B cell (primary cell): ENCODE measurements at regions not wholly inside any gene's neighbourhood (a gene's known extent, or its start where the extent isn't known, plus 50 kb on each side); places are given as distances from the start of the nearest gene placed in this dataset.

ENCODE experiments used
- ATAC-seq: fragments of 200-7000 bp; cut with Tn5 transposase; one replicate; pipeline ENCODE4 v1.10.0; 2021; ENCODE audit warnings: low read depth, mild to moderate bottlenecking, moderate number of reproducible peaks, moderate library complexity
- CTCF ChIA-PET: fragments of 350-600 bp; sonication (Branson Sonifier 250); formaldehyde crosslinking; loops from one replicate; lab custom pipeline; 2021; ENCODE audit warnings: antibody characterized with exemption, inconsistent platforms; lab: Charles Lee
- POLR2A ChIA-PET: fragments of 350-600 bp; sonication (Branson Sonifier 250); formaldehyde crosslinking; loops from one replicate; lab custom pipeline; 2021; ENCODE audit warnings: antibody characterized with exemption; lab: Charles Lee
- DNase-seq: peaks from one replicate; pipeline ENCODE4 v3.0.0; 2013
- H2AFZ ChIP-seq: 2 replicates; pipeline ENCODE4 v1.6.1; 2012; ENCODE audit warnings: mild to moderate bottlenecking, low read depth, low read length; ENCODE audit not compliant: insufficient read depth, poor library complexity, severe bottlenecking
- H3K27ac ChIP-seq, 2 donors: 1 replicate in 1 of 2; 2 replicates in 1 of 2; pipeline ENCODE4 v1.5.1; 2012 to 2013; ENCODE audit warnings: low read length in 2 of 2, mild to moderate bottlenecking in 2 of 2, moderate library complexity in 1 of 2
- H3K27me3 ChIP-seq, 4 experiments: fragments of 200-600 bp in 1 of 4; sonication (generic) in 1 of 4; replicated peaks in 1 of 4; 1 replicate in 2 of 4; 2 replicates in 2 of 4; pipeline versions ENCODE4 v1.6.1 to v1.7.0; 2013 to 2016; ENCODE audit warnings: low read length in 3 of 4, mild to moderate bottlenecking in 2 of 4, mixed read lengths in 1 of 4, moderate library complexity in 1 of 4; ENCODE audit not compliant: insufficient read depth in 4 of 4, control insufficient read depth in 3 of 4; ENCODE audit errors: control extremely low read depth in 1 of 4
- H3K36me3 ChIP-seq, 2 experiments: replicated peaks in 1 of 2; 1 replicate in 1 of 2; 2 replicates in 1 of 2; pipeline versions ENCODE4 v1.6.1 to v1.7.1; 2013; ENCODE audit warnings: low read length in 1 of 2; ENCODE audit not compliant: insufficient read depth in 2 of 2, control insufficient read depth in 1 of 2; ENCODE audit errors: control extremely low read depth in 1 of 2, extremely low read depth in 1 of 2
- H3K4me1 ChIP-seq, 2 donors: fragments of 200-600 bp in 1 of 2; sonication (generic) in 1 of 2; 1 replicate in 1 of 2; 2 replicates in 1 of 2; pipeline versions ENCODE4 v1.5.1 to v1.6.1; 2013 to 2017; ENCODE audit warnings: low read length in 2 of 2; ENCODE audit not compliant: control insufficient read depth in 2 of 2, insufficient read depth in 2 of 2
- H3K4me2 ChIP-seq: replicated peaks from 2 replicates; pipeline ENCODE3; 2012; ENCODE audit warnings: mild to moderate bottlenecking, low read depth, low read length; ENCODE audit not compliant: poor library complexity, severe bottlenecking
- H3K4me3 ChIP-seq, 5 experiments: fragments of 200-600 bp in 1 of 5; sonication (generic) in 1 of 5; 1 replicate in 3 of 5; 2 replicates in 2 of 5; pipeline versions ENCODE4 v1.5.1 to v1.7.0; 2011 to 2016; ENCODE audit warnings: low read length in 4 of 5, mild to moderate bottlenecking in 4 of 5, low read depth in 2 of 5, control low read depth in 1 of 5, moderate library complexity in 1 of 5; ENCODE audit not compliant: insufficient read depth in 1 of 5; ENCODE audit errors: control extremely low read depth in 1 of 5, extremely low read depth in 1 of 5
- H3K79me2 ChIP-seq: fragments of 200-600 bp; sonication (generic); one replicate; pipeline ENCODE4 v1.6.0; 2016; ENCODE audit warnings: low read length; ENCODE audit not compliant: control insufficient read depth, insufficient read depth
- H3K9ac ChIP-seq: fragments of 200-600 bp; sonication (generic); 2 replicates; pipeline ENCODE4 v1.6.1; 2017; ENCODE audit warnings: mild to moderate bottlenecking, low read length, moderate library complexity
- H3K9me3 ChIP-seq, 3 donors: one replicate each; pipeline versions ENCODE4 v1.6.1 to v1.7.1; 2013; ENCODE audit warnings: low read length in 2 of 3; ENCODE audit not compliant: control insufficient read depth in 2 of 3, insufficient read depth in 1 of 3; ENCODE audit errors: control extremely low read depth in 1 of 3
- H4K20me1 ChIP-seq: 2 replicates; pipeline ENCODE4 v1.6.0; 2012; ENCODE audit warnings: mild to moderate bottlenecking, low read length; ENCODE audit not compliant: insufficient read depth, control insufficient read depth, poor library complexity, severe bottlenecking
- H3K27ac Mint-ChIP-seq: one replicate; pipeline ENCODE4 v1.8.0; 2021; ENCODE audit warnings: mixed read lengths
- H3K27me3 Mint-ChIP-seq: one replicate; pipeline ENCODE4 v1.8.0; 2021; ENCODE audit warnings: mixed read lengths
- H3K4me1 Mint-ChIP-seq: one replicate; pipeline ENCODE4 v1.8.0; 2021; ENCODE audit warnings: mixed read lengths
- H3K4me3 Mint-ChIP-seq: one replicate; pipeline ENCODE4 v1.8.0; 2021; ENCODE audit warnings: mixed read lengths
- H3K9me3 Mint-ChIP-seq: one replicate; pipeline ENCODE4 v1.8.0; 2022; ENCODE audit warnings: mixed read lengths; ENCODE audit not compliant: insufficient read depth
- CTCF ChIP-seq: fragments of 200-600 bp; IDR thresholded peaks from one replicate; pipeline ENCODE4 v1.8.0; 2022; ENCODE audit warnings: antibody characterized with exemption, mild to moderate bottlenecking
- EZH2 ChIP-seq: IDR thresholded peaks from 2 replicates; pipeline ENCODE4 v1.6.1; 2012; ENCODE audit warnings: borderline replicate concordance, low read depth, mild to moderate bottlenecking, moderate library complexity, low read length; ENCODE audit not compliant: insufficient read depth, poor library complexity, severe bottlenecking
- WGBS: methylation state at CpG from one replicate; pipeline ENCODE4 v1.1.5; 2013; ENCODE audit warnings: missing lambda C conversion rate; ENCODE audit not compliant: insufficient coverage; 5-methylcytosine and 5-hydroxymethylcytosine counted together
- intact Hi-C: fragments of 100-400 bp; cut with micrococcal nuclease; formaldehyde crosslinking; loops from one replicate; pipeline ENCODE4 v1.10.0; 2022

- Histone ChIP-seq H3K36me3 (no peaks in the 10 kb centered on the region), H2AFZ (no peak overlapping the region), H3K27ac (no peak overlapping the region), H3K4me2 (no peak overlapping the region), H3K27me3 (no peaks in the 10 kb centered on the region), H3K9ac (no peak overlapping the region), H3K4me1 (no peaks in the 10 kb centered on the region), H3K4me3 (no peak overlapping the region), H3K79me2 (no peaks in the 10 kb centered on the region), H3K9me3 (peaks cover 0 to under 1% (median 0%) of the 10 kb centered on the region in 3 donors), H4K20me1 (no peaks in the 10 kb centered on the region)
- ATAC-seq (no peak), DNase-seq (no peak)
- H3K27me3 Mint-ChIP-seq = peaks cover 3% of the 10 kb centered on the region
- peaks cover 2% of the 10 kb centered on the region for H3K4me1 Mint-ChIP-seq
- ChIA-PET CTCF (no interaction called here), POLR2A (no interaction called here)
- H3K9me3 Mint-ChIP-seq = no peaks in the 10 kb centered on the region
- H3K4me3 Mint-ChIP-seq = no peak overlapping the region
- no peak overlapping the region for H3K27ac Mint-ChIP-seq
- intact Hi-C loops = no loop called here
- WGBS = 100% methylated on average over 1 of the region's 2 CpGs
- TF ChIP-seq EZH2 (no peak), CTCF (no peak)
These were observed 123.6 kb upstream of the ALCAM start for GRCh38 chr3:105243076-105243475.

GRCh38 chr3:105246536-105246935, 120.2 kb upstream of the ALCAM start:
- H3K79me2 ChIP-seq = no peaks in the 10 kb centered on the region
- H3K27ac ChIP-seq = no peak overlapping the region
- ChIA-PET CTCF (no interaction called here), POLR2A (no interaction called here)
- H3K9me3 ChIP-seq = peaks cover 0 to 1% (median 0%) of the 10 kb centered on the region in 3 donors
- TF ChIP-seq EZH2 (no peak), CTCF (no peak)
- no peak overlapping the region for H3K9ac ChIP-seq
- H3K27me3 ChIP-seq = no peaks in the 10 kb centered on the region
- ATAC-seq (no peak), DNase-seq (no peak)
- Mint-ChIP-seq H3K4me3 (no peak overlapping the region), H3K27me3 (peaks cover 9% of the 10 kb centered on the region), H3K4me1 (peaks cover 2% of the 10 kb centered on the region), H3K27ac (no peak overlapping the region), H3K9me3 (peaks cover 6% of the 10 kb centered on the region)
- H3K4me1 ChIP-seq = no peaks in the 10 kb centered on the region
- WGBS = no CpG with 5 or more reads among the region's 3 CpGs
- no peak overlapping the region for H3K4me2 ChIP-seq
- no peaks in the 10 kb centered on the region for H4K20me1 ChIP-seq
- H3K36me3 ChIP-seq = no peaks in the 10 kb centered on the region
- H2AFZ ChIP-seq = no peak overlapping the region
- no peak overlapping the region for H3K4me3 ChIP-seq
- intact Hi-C loops = no loop called here
